Caco-2 (cell line): ENCODE measurements at regions not wholly inside any gene's neighbourhood (a gene's known extent, or its start where the extent isn't known, plus 50 kb on each side); places are given as distances from the start of the nearest gene placed in this dataset.

Experiments
- BruUV-seq: library from RNA; stranded (reverse); fragments of 400-500 nt; replicated peaks from 2 replicates; lab custom pipeline; 2021; lab: Mats Ljungman, UMichigan
- CTCF ChIA-PET: fragments of 300-600 bp; sonication (Branson Sonifier 250); formaldehyde crosslinking; loops from one replicate; lab custom pipeline; 2022; ENCODE audit warnings: antibody characterized with exemption; lab: Charles Lee
- POLR2A ChIA-PET: fragments of 300-600 bp; sonication (Branson Sonifier 250); formaldehyde crosslinking; loops from one replicate; lab custom pipeline; 2022; ENCODE audit warnings: antibody characterized with exemption; lab: Charles Lee
- DNase-seq, 2 experiments: peaks; one replicate each; pipeline versions ENCODE4 v3.0.0 to v3.0.0-alpha.2; 2020 to 2022
- H3K27me3 ChIP-seq: replicated peaks from 2 replicates; pipeline ENCODE4 v1.6.0; 2011; ENCODE audit warnings: low read length; ENCODE audit not compliant: control insufficient read depth, insufficient read depth
- H3K36me3 ChIP-seq: 2 replicates; pipeline ENCODE4 v1.5.1; 2011; ENCODE audit warnings: low read length; ENCODE audit not compliant: control insufficient read depth, insufficient read depth
- H3K4me1 ChIP-seq: fragments of 250-450 bp; sonication (Bioruptor Pico); 2 replicates; pipeline ENCODE4 v1.5.1; 2020; ENCODE audit warnings: mild to moderate bottlenecking
- H3K4me3 ChIP-seq: 2 replicates; pipeline ENCODE4 v1.5.1; 2011; ENCODE audit warnings: low read depth, mild to moderate bottlenecking, control low read depth, low read length
- H3K9me3 ChIP-seq: fragments of 250-450 bp; sonication (Bioruptor Pico); 2 replicates; pipeline ENCODE4 v1.5.1; 2020; ENCODE audit warnings: mild to moderate bottlenecking, moderate library complexity
- H3K27ac Mint-ChIP-seq: one replicate; pipeline ENCODE4 v1.8.0; 2022; ENCODE audit warnings: mixed read lengths; ENCODE audit not compliant: unreplicated experiment
- H3K27me3 Mint-ChIP-seq: one replicate; pipeline ENCODE4 v1.8.0; 2022; ENCODE audit warnings: mixed read lengths; ENCODE audit not compliant: insufficient read depth, unreplicated experiment
- H3K36me3 Mint-ChIP-seq: one replicate; pipeline ENCODE4 v1.8.0; 2022; ENCODE audit warnings: mild to moderate bottlenecking, mixed read lengths; ENCODE audit not compliant: insufficient read depth, unreplicated experiment
- H3K4me1 Mint-ChIP-seq: one replicate; pipeline ENCODE4 v1.8.0; 2022; ENCODE audit warnings: low read depth, mixed read lengths; ENCODE audit not compliant: unreplicated experiment
- H3K4me3 Mint-ChIP-seq: one replicate; pipeline ENCODE4 v1.8.0; 2022; ENCODE audit warnings: mild to moderate bottlenecking, moderate library complexity, mixed read lengths; ENCODE audit not compliant: unreplicated experiment
- H3K9me3 Mint-ChIP-seq: one replicate; pipeline ENCODE4 v1.8.0; 2022; ENCODE audit warnings: mixed read lengths; ENCODE audit not compliant: unreplicated experiment
- CTCF ChIP-seq, 2 experiments: fragments of 200-600 bp in 1 of 2; IDR thresholded peaks; 1 replicate in 1 of 2; 2 replicates in 1 of 2; pipeline versions ENCODE4 v1.5.1 to v1.8.0; 2011 to 2022; ENCODE audit warnings: antibody characterized with exemption in 1 of 2, control low read depth in 1 of 2, inconsistent platforms in 1 of 2, low read depth in 1 of 2, low read length in 1 of 2, mild to moderate bottlenecking in 1 of 2, moderate library complexity in 1 of 2; ENCODE audit not compliant: insufficient read depth in 1 of 2, severe bottlenecking in 1 of 2, unreplicated experiment in 1 of 2
- intact Hi-C: fragments of 100-400 bp; cut with micrococcal nuclease; formaldehyde crosslinking; loops from one replicate; pipeline ENCODE4 v1.10.0; 2022; ENCODE audit not compliant: unreplicated experiment

GRCh38 chr3:168216851-168217250 is 121.1 kb upstream of the GOLIM4 start:
- ChIA-PET CTCF (no interaction called here), POLR2A (no interaction called here)
- Histone ChIP-seq H3K27me3 (no peaks in the 10 kb centered on the region), H3K4me1 (no peaks in the 10 kb centered on the region), H3K9me3 (no peaks in the 10 kb centered on the region), H3K36me3 (no peaks in the 10 kb centered on the region), H3K4me3 (no peak overlapping the region)
- no TSS peak for BruUV-seq
- DNase-seq = no peak
- no peak for TF ChIP-seq CTCF (IDR thresholded peaks at IDR 0.05; ENCODE audit: insufficient read depth in 1 of 2, low read depth in 1 of 2, low read length in 1 of 2, severe bottlenecking in 1 of 2, unreplicated experiment in 1 of 2)
- Mint-ChIP-seq H3K4me3 (no peak overlapping the region), H3K4me1 (no peaks in the 10 kb centered on the region), H3K27ac (no peak overlapping the region), H3K27me3 (peaks cover 21% of the 10 kb centered on the region), H3K36me3 (no peaks in the 10 kb centered on the region), H3K9me3 (no peaks in the 10 kb centered on the region)
- intact Hi-C loops = no loop called here

- ChIA-PET CTCF (no interaction called here), POLR2A (no interaction called here)
- Histone ChIP-seq H3K36me3 (no peaks in the 10 kb centered on the region), H3K9me3 (no peaks in the 10 kb centered on the region), H3K4me3 (no peak overlapping the region), H3K4me1 (0 out of 2 replicates have a peak, but pooled peaks cover 3% of the 10 kb centered on the region), H3K27me3 (no peaks in the 10 kb centered on the region)
- Mint-ChIP-seq H3K27me3 (peaks cover 14% of the 10 kb centered on the region), H3K4me1 (no peaks in the 10 kb centered on the region), H3K4me3 (no peak overlapping the region), H3K27ac (no peak overlapping the region), H3K9me3 (no peaks in the 10 kb centered on the region), H3K36me3 (no peaks in the 10 kb centered on the region)
- TF ChIP-seq CTCF (IDR thresholded peaks at IDR 0.05; ENCODE audit: insufficient read depth in 1 of 2, low read depth in 1 of 2, low read length in 1 of 2, severe bottlenecking in 1 of 2, unreplicated experiment in 1 of 2) = no peak
- DNase-seq = no peak
- no TSS peak for BruUV-seq
- intact Hi-C loops = no loop called here
Observed at GRCh38 chr3:168213920-168214319, 118.2 kb upstream of the GOLIM4 start.

GRCh38 chr3:168212664-168213285 is 117.1 kb upstream of the GOLIM4 start:
- Histone ChIP-seq H3K27me3 (no peaks in the 10 kb centered on the region), H3K36me3 (no peaks in the 10 kb centered on the region), H3K9me3 (no peaks in the 10 kb centered on the region), H3K4me3 (no peak overlapping the region), H3K4me1 (0 out of 2 replicates have a peak, but pooled peaks cover 3% of the 10 kb centered on the region)
- POLR2A ChIA-PET = no interaction called here
- Mint-ChIP-seq H3K4me1 (no peaks in the 10 kb centered on the region), H3K36me3 (no peaks in the 10 kb centered on the region), H3K9me3 (no peaks in the 10 kb centered on the region), H3K4me3 (no peak overlapping the region), H3K27ac (no peak overlapping the region), H3K27me3 (peaks cover 16% of the 10 kb centered on the region)
- no peak for TF ChIP-seq CTCF (IDR thresholded peaks at IDR 0.05; ENCODE audit: insufficient read depth in 1 of 2, low read depth in 1 of 2, low read length in 1 of 2, severe bottlenecking in 1 of 2, unreplicated experiment in 1 of 2)
- CTCF ChIA-PET = no interaction called here
- no TSS peak for BruUV-seq
- no peak for DNase-seq
- intact Hi-C loops = no loop called here
